ENCODE measurements at regions not wholly inside any gene's neighbourhood (a gene's known extent, or its start where the extent isn't known, plus 50 kb on each side); places are given as distances from the start of the nearest gene placed in this dataset.

- DNase-seq: no peak
Observed at GRCh38 chr14:94952097-94952496, 182.2 kb upstream of the GSC start.

- DNase-seq: no peak
Observed at GRCh38 chr14:94946244-94946643, 176.3 kb upstream of the GSC start.

DNA sequence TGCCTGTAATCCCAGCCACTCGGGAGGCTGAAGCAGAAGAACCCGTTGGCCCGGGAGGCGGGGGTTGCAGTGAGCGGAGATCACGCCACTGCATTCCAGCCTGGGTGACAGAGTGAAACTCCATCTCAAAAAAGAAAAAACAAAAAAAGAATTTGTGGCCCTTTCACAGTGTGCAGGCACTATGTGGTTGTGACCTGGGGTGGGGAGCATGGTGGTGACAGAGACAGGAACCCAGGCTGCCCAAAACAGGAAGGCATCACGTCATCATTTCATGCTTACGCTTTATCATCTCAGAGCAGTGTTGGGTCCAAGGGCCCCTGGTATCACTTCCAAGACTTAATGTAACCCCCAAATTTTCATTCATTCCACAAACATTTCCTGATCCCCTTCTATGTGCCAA is 175.7 kb upstream of the GSC start:
- no peak for DNase-seq

GRCh38 chr14:94944636-94945258 is 174.8 kb upstream of the GSC start:
- DNase-seq: no peak

GRCh38 chr14:94942601-94943000 is 172.7 kb upstream of the GSC start:
- no peak for DNase-seq

DNA sequence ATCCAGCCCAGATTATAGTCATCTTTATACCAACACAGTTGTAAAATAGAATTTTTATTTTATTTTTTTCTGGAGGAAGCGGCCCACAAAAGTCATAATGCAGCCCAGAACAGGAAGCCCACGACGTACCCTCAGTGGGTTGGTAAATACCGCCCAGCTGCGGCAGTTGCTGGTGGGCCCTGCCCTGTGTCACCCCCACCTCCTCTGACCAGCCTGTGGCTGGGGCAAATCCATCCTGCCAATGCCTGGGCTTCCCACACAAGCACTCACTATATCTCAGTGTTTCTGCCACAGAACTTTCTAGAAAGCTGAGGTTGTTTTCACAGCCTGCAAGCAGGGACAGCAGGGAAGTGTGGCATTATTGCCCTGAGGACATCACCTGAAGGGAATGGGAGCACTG is 171.4 kb upstream of the GSC start:
- no peak for DNase-seq

DNA sequence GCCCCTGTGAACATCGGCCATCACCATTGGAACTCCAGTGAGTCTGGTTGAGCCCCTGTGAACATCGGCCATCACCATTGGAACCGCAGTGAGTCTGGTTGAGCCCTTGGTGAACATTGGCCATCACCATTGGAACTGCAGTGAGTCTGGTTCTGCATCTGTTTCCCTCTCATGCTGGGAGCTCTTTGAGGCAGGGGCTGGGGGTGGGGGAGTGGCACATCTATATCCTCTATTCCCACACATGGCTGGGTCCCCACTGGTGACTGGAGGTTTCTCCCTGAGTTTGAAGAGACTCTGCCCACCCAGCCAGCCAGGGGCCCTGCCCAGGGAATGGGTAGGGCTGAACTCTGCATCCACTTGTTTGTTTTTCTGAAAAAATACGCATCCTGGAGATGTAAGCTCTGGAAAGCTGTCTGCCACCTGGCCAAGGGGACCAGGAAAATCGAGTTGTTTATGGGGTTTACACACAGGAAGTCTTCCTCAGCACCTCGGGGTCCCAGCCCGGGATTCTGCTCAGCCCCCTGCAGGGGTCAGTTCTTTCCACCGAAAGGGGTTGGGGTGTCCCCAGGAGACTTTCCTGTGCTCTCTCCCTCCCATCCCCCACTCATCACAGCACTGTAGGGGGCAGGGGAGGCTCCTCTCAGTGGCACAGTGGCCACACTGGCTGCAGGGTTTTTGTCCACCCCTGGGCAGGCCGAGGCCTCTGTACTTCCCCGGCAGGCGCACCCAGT is 170.5 kb upstream of the GSC start:
- DNase-seq: no peak

DNA sequence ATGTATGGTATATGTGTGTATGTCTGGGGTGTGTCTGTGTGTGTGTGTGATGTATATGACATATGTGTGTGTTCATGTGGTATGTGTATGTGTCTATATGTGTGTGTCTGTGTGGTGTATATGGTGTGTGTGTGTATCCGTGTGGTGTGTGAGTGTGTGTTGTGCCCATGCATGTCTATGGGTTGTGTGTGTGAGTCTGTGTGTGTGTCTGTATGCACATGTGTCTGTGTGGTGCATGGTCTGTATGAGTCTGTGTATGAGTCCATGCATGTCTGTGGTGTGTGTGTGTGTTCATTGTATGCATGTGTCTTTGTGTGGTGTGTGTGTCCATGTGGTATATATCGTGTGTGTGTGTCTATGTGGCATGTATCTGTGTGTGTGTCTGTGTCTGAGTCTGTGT is 168.1 kb upstream of the GSC start:
- DNase-seq: no peak

DNA sequence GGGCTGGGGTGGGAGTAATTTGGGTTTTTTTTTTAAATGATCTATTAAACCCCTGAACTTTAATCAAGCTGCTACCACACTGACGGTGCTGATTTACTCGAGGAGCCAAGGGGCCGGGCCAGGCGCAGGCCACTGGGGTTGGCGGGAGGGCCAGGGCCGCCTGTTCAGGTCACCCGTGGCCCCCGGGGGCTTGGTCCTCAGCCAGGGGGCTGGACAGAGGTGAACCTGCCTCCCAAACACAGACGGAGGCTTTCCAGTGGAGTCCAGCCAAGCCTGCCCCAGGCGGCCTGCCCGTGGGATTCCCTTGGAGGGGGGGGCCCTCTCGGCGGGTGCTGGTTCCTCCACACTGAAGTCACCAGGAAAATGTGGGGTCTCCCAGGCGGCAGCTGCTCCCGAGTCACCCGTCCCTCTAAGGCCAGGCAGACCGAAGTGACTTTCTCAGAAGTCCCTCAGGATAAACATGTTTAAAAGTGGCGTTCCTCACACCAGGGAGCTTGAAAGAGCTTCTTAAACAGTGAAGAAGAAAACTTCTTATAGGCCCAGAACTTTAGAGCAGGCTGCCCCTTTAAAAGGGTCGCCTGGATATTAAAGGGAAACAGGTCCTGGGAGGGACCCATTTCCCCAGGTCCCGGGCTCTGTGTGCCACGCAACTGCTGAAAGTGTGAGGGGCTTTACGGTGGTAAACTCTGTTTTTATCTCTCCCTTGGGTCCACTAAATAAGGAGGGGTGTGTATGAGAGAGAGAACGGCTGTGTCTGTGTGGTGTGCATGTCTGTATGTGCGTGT is 167.2 kb upstream of the GSC start:
- DNase-seq: no peak

DNA sequence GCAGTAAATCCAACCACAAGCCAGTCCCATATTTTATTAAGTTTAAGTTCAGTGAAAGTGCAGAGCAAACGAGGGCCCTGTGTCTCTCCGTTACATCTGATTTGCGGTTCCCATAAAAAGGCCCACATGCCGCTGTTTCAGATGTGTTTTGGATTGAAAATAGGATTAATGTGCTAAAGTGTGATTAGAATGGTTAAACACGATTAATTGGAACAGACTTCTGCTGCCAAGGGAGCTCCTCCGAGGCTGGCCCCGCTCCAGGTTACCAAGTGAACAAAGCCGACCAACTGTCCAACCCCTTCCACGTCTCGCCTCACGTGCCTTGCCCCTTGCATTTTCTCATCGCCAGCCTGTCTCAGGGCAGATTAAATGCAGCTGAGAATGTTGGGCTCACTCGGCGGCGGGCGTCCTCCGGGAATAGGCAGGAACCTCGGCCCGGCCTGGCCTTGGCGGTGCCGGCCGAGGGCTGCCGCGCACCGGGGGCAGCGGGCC is 166.5 kb upstream of the GSC start:
- DNase-seq: no peak

- DNase-seq: no peak
Observed at GRCh38 chr14:94935706-94936300, 165.9 kb upstream of the GSC start.

DNA sequence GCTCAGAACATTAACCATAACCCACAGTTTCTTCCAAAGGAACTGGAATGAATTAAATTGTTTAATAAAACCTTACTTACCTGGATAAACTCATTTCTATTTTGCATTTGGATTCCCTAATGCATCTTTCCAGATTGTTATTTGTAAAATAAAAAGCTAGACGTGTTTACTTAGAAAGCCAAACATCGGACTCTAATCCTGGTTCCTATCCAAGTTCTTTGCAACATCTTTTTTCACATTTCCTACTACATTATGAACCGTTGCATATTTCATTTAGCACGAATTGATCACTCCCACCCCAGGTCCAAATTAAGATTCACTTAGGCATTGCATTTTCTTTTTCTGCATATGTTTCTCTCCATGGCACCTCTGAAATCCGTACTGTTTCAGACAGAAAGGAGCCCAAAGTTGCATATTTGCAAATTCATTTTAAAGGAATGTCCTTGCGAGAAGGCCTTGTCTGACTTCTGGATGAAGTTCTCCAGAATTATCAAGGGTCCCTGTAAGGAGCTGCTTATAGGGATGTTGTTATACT is 164.4 kb upstream of the GSC start:
- no peak for DNase-seq

GRCh38 chr14:94933486-94933885 is 163.6 kb upstream of the GSC start:
- no peak for DNase-seq

DNA sequence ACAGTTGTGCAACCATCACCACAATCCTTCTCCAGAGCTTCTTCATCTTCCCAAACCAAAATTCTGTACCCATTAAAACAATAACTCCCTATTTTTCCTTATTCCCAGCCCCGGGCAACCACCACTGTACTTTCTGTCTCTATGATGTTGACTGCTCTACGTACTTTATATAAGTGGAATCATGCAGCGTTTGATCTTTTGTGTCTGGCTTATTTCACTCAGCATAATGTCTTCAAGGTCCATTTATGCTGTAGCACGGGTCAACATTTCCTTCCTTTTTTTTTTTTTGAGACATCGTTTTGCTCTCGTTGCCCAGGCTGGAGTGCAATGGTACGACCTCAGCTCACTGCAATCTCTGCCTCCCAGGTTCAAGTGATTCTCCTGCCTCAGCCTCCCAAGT is 162.7 kb upstream of the GSC start:
- DNase-seq: no peak

GRCh38 chr14:94930690-94931089 is 160.8 kb upstream of the GSC start:
- no peak for DNase-seq

DNA sequence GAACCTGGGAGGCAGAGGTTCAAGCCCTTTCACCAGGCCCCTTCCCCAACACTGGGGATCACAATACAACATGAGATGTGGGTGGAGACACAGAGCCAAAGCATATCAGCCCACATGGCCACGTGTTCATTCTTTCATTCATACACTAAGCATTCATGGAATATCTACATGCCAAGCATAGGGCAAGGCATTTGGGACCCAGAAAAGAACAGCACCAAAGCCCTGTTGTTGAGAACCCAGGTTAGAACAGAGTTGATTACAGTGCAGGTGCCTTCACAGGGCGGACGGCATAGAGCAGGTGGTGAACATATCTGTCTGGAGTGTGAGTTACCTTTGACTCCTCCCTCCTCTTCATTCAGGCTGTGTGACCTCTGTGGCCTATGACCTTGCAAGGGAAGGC is 159.4 kb upstream of the GSC start:
- DNase-seq: no peak

DNA sequence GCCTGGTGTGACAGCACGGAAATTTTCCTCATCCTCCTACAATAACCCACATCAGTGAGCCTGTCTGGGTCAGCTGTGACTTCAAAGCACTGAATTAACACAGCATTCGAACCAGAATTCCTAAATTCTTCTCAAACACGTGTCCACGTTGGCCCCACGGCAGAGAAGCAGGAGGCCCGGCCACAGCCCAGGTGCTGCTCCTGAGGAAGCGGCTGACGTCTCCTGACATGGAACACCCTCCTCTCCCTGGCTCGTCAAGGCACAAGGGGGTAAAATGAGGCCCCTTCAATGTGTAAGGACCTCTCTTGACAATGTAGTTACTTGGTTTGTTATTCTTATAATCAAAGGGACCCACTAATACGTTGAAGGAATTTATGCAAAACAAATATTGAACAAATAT is 156.3 kb upstream of the GSC start:
- DNase-seq: no peak

DNA sequence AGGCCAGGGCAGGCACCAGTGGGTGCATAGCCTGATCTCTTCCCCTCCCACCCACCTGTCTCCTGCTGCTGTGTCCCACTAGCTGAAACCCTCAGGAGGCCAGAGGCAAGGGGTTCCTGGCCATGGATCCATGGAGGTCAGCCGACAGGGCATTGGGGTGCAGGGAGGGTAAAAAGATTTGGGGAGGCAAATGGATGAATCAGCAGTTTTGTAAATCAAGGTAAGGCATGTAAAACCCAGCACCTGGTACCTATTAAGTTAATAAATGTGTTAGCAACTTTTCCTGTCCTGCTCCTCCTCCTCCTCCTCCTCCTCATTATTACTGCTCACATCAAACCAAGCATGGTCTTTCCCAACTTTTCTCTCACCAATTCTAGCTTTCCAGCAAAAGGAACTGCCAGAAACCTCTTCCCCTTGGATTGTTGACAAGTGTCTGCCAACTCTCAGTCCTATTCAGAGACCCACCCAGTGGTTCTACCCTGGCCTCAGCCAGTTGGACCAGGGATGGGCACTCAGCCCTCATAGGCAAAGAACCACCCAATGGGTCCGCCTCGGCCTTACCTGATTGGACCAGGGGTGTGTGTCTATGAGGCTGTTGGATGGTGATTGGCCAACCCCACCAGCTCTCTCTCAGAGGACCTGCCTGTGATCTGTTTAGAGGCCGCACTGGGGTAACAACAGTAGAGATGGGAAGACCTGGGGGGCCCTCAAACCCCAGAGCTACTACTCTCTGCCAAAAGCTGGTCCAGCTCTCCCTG is 155.7 kb upstream of the GSC start:
- no peak for DNase-seq

GRCh38 chr14:94924189-94924588 is 154.3 kb upstream of the GSC start:
- DNase-seq: no peak

DNA sequence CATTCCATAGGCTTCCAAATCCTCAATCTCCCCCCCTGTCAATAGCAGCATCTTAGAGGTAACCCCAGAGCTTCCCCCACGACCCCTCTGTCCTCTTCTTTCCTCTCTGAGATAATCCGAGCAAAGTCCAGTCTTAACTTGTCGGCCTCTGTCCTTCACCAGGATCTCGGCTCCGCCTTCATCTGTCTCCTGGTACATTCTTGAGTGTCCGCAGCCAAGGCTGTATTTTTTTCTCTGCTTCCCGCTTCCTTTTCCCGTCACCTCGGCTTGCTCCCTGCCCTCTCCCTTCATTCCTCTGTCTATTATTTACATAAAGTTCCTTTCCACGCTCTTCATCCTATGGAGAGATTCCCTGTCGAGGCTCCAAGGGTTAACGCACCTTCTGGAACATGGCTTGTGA is 153.9 kb upstream of the GSC start:
- no peak for DNase-seq

- no peak for DNase-seq
Observed at GRCh38 chr14:94922595-94923239, 152.8 kb upstream of the GSC start.

All from inflammatory macrophage treated with lipopolysaccharide for 4 hours (primary cell).